Omental fat pad (tissue), 3 donors: ENCODE measurements at regions not wholly inside any gene's neighbourhood (a gene's known extent, or its start where the extent isn't known, plus 50 kb on each side); places are given as distances from the start of the nearest gene placed in this dataset.

ENCODE experiments used
- ATAC-seq: fragments of 150-250 bp; one replicate; pipeline ENCODE4 v1.9.1; 2016; ENCODE audit warnings: mild to moderate bottlenecking, moderate library complexity; ENCODE audit not compliant: low FRiP score
- DNase-seq: peaks from one replicate; pipeline ENCODE4 v3.0.0-alpha.2; 2019; ENCODE audit warnings: low spot score
- TF ChIP-seq, protein P1 (sequence below), 3 donors: fragments of 450-650 bp; IDR thresholded peaks; one replicate each; pipeline ENCODE4 v1.5.1; 2016 to 2017; ENCODE audit warnings: antibody characterized with exemption in 3 of 3, mild to moderate bottlenecking in 3 of 3, moderate library complexity in 2 of 3

DNA sequence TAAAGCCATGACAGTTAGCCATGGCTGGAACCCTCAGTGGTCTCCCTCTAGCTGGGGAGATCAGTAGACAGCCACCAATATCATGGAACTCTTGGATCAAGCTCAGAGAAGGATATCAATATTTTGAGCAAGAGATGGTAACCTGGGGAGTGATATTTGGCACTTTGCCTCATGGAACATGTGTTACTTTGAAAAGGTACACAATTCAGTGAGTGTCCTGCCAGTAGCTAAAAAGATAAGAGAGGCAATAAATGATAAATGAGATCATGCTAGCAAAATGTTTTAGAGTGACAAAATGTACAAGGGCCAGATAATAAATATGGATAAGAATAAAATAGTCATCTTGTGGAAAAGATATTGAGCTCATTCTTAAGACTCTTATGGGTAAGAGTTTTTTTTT, 1618.7 kb downstream of the OLFM4 start:
- TF ChIP-seq, protein P1, sequence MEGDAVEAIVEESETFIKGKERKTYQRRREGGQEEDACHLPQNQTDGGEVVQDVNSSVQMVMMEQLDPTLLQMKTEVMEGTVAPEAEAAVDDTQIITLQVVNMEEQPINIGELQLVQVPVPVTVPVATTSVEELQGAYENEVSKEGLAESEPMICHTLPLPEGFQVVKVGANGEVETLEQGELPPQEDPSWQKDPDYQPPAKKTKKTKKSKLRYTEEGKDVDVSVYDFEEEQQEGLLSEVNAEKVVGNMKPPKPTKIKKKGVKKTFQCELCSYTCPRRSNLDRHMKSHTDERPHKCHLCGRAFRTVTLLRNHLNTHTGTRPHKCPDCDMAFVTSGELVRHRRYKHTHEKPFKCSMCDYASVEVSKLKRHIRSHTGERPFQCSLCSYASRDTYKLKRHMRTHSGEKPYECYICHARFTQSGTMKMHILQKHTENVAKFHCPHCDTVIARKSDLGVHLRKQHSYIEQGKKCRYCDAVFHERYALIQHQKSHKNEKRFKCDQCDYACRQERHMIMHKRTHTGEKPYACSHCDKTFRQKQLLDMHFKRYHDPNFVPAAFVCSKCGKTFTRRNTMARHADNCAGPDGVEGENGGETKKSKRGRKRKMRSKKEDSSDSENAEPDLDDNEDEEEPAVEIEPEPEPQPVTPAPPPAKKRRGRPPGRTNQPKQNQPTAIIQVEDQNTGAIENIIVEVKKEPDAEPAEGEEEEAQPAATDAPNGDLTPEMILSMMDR (IDR thresholded peaks at IDR 0.05), result no peak
- ATAC-seq, result no peak
- DNase-seq, result no peak

DNA sequence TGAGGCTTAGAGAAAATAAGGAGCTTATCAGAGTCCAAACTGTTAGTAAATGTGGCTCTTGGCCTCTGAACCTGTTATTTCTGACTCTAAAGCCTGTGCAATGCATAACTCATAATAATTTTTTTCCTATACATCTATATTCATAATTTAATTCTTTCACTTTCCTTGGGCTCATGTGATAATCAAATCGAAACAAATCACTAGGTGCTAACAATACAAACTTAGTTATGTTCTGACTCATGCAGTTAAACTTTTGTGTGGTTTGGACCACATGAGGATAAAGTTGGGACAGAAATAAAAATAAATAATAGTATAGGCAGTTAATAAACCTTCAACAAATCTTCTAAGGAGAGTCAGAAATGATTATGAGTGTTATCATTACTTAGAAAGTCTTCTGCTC, 1629.0 kb downstream of the OLFM4 start:
- TF ChIP-seq, protein P1 (IDR thresholded peaks at IDR 0.05), result no peak
- ATAC-seq, result no peak
- no peak for DNase-seq

DNA sequence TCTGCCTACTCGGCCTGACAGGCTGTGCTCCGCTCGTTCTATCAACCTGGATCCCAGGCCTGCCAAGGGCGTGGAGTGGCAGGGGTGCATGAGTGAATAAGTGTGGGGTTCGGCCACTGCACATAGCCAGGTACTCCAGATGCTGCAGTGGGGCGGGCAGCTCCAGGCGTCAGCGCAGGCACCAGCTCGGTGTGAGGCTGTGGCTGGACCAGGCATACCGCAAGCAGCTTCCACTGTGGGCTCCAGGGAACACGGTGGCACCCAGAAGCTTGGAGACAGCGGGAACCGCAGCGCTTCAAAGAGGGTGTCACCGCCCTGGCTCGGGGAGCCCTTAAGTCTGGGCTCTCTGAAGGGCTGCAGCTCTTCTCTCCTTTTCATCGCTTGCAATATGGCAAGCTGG, 1630.2 kb downstream of the OLFM4 start:
- TF ChIP-seq, protein P1 (IDR thresholded peaks at IDR 0.05), result no peak
- no peak for DNase-seq
- no peak for ATAC-seq

DNA sequence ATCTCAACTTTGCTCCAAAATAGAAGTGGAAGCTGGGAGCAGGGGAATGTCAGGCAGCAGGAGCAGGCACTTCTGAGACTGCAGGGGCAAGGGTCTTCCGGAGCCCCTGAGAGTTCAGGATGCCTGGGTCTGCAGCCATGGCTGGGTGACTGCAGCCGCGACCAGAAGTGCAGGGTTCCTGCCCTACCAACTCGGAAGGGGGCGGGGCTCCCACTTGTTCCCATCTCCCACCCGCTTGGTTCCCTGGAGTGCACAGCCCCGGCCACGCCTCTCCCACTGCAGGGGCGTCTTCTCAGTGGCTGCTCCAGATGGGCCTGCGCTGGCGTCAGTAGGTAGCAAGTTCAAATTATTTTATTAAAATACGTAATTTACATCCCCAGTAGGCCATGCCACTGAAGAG, 1631.7 kb downstream of the OLFM4 start:
- DNase-seq (no peak), ATAC-seq (no peak)
- TF ChIP-seq, protein P1 (IDR thresholded peaks at IDR 0.05), result no peak

DNA sequence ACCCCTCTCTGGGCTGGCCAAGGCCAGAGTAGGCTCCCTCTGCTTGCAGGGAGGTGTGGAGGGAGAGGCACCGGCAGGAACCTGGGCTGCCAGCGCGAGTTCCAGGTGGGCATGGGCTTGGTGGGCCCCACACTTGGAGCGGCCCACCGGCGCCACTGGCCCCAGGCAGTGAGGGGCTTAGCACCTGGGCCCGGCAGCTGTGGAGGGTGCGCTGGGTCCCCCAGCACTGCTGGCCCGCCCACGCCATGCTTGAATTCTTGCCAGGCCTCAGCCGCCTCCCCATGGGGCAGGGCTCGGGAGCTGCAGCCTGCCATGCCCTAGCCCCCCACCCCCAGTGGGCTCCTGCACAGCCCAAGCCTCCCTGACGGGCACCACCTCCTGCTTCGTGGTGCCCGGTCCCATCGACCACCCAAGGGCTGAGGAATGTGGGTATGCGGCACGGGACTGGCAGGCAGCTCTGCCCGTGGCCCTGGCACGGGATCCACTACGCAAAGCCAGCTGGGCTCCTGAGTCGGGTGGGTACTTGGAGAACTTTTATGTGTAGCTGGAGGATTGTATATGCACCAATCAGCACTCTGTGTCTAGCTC, 1648.0 kb downstream of the OLFM4 start:
- DNase-seq (no peak), ATAC-seq (no peak)
- TF ChIP-seq, protein P1 (IDR thresholded peaks at IDR 0.05), result no peak

DNA sequence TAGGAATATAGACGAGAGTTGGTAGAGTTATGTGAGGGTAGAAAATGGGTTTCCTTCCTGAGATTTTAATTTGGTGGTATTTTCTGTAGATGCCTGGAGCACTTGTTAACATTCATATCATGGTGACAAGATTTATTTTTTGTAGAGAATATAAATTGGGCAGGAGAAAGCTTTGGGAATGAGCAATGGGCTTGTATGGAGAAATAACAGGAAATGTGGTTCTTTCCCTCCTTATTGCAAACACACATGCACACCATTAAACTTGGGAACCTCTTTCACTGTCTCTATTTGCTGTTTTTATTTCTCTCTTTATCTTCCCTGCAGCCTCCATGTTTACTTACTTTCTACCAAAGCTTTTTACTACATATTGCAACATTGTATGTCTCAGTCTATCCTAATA, 1653.6 kb downstream of the OLFM4 start:
- DNase-seq (no peak), ATAC-seq (no peak)
- TF ChIP-seq, protein P1 (IDR thresholded peaks at IDR 0.05), result no peak

DNA sequence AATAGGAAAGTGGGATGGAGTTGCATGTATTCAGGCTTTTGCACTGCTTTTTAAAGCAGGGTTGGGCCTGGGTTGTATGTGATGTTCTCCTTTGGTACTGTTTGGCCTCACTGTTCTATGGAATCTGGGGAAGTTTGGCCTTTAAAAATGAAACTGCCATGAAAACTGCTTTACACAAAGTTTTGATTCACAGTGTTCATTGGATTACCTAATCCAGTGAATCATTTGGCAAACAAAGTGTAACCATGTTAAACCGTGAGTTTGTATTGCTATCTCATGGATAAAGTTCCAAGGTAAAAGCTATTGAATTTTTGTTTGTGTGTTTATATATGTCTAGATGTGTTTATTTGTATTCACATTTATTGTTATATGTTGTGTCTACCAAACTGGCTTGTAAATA, 1658.6 kb downstream of the OLFM4 start:
- ATAC-seq (no peak), DNase-seq (no peak)
- TF ChIP-seq, protein P1 (IDR thresholded peaks at IDR 0.05), result no peak
